ENCODE measurements at regions not wholly inside any gene's neighbourhood (a gene's known extent, or its start where the extent isn't known, plus 50 kb on each side); places are given as distances from the start of the nearest gene placed in this dataset.
"Not testable (repeated sequence)": the region's sequence is repeated elsewhere in the genome, so short reads cannot be mapped to it uniquely, and the experiment has no call there.

GRCh38 chr9:96067600-96067999 is 192.1 kb downstream of the ERCC6L2 start:
- Histone ChIP-seq H3K4me1 (ENCODE audit: control insufficient read depth, low read depth, low read length) (no peaks in the 10 kb centered on the region), H3K36me3 (ENCODE audit: control insufficient read depth, low read depth, low read length) (no peaks in the 10 kb centered on the region), H3K9ac (ENCODE audit: low read length) (no peak overlapping the region), H3K27me3 (ENCODE audit: control insufficient read depth, insufficient read depth, low read length) (no peaks in the 10 kb centered on the region), H3K4me3 (ENCODE audit: low read length) (no peak overlapping the region), H3K9me3 (ENCODE audit: control insufficient read depth, low read depth, low read length) (no peaks in the 10 kb centered on the region), H3K27ac (ENCODE audit: low read length) (no peak overlapping the region)

- H3K4me3 ChIP-seq (ENCODE audit: low read length): no peak overlapping the region
- H3K9ac ChIP-seq (ENCODE audit: low read length): no peak overlapping the region
- H3K9me3 ChIP-seq (ENCODE audit: control insufficient read depth, low read depth, low read length): no peaks in the 10 kb centered on the region
- no peaks in the 10 kb centered on the region for H3K36me3 ChIP-seq (ENCODE audit: control insufficient read depth, low read depth, low read length)
- H3K27me3 ChIP-seq (ENCODE audit: control insufficient read depth, insufficient read depth, low read length): no peaks in the 10 kb centered on the region
- no peak overlapping the region for H3K27ac ChIP-seq (ENCODE audit: low read length)
- H3K4me1 ChIP-seq (ENCODE audit: control insufficient read depth, low read depth, low read length): no peaks in the 10 kb centered on the region
These were observed 191.5 kb downstream of the ERCC6L2 start for GRCh38 chr9:96067004-96067403.

GRCh38 chr9:96065482-96066251 is 190.2 kb downstream of the ERCC6L2 start:
- Histone ChIP-seq H3K9me3 (ENCODE audit: control insufficient read depth, low read depth, low read length) (no peaks in the 10 kb centered on the region), H3K4me1 (ENCODE audit: control insufficient read depth, low read depth, low read length) (no peaks in the 10 kb centered on the region), H3K9ac (ENCODE audit: low read length) (no peak overlapping the region), H3K36me3 (ENCODE audit: control insufficient read depth, low read depth, low read length) (no peaks in the 10 kb centered on the region), H3K4me3 (ENCODE audit: low read length) (no peak overlapping the region), H3K27me3 (ENCODE audit: control insufficient read depth, insufficient read depth, low read length) (no peaks in the 10 kb centered on the region), H3K27ac (ENCODE audit: low read length) (no peak overlapping the region)

GRCh38 chr9:96064826-96065481 is 189.5 kb downstream of the ERCC6L2 start:
- H3K4me3 ChIP-seq (ENCODE audit: low read length): no peak overlapping the region
- no peaks in the 10 kb centered on the region for H3K27me3 ChIP-seq (ENCODE audit: control insufficient read depth, insufficient read depth, low read length)
- no peaks in the 10 kb centered on the region for H3K9me3 ChIP-seq (ENCODE audit: control insufficient read depth, low read depth, low read length)
- no peaks in the 10 kb centered on the region for H3K4me1 ChIP-seq (ENCODE audit: control insufficient read depth, low read depth, low read length)
- no peak overlapping the region for H3K9ac ChIP-seq (ENCODE audit: low read length)
- H3K36me3 ChIP-seq (ENCODE audit: control insufficient read depth, low read depth, low read length): no peaks in the 10 kb centered on the region
- no peak overlapping the region for H3K27ac ChIP-seq (ENCODE audit: low read length)

GRCh38 chr9:96062854-96063253 is 187.4 kb downstream of the ERCC6L2 start:
- H3K4me1 ChIP-seq (ENCODE audit: control insufficient read depth, low read depth, low read length): no peaks in the 10 kb centered on the region
- H3K9me3 ChIP-seq (ENCODE audit: control insufficient read depth, low read depth, low read length): no peaks in the 10 kb centered on the region
- H3K27me3 ChIP-seq (ENCODE audit: control insufficient read depth, insufficient read depth, low read length): no peaks in the 10 kb centered on the region
- no peaks in the 10 kb centered on the region for H3K36me3 ChIP-seq (ENCODE audit: control insufficient read depth, low read depth, low read length)
- H3K27ac ChIP-seq (ENCODE audit: low read length): no peak overlapping the region
- H3K9ac ChIP-seq (ENCODE audit: low read length): no peak overlapping the region
- no peak overlapping the region for H3K4me3 ChIP-seq (ENCODE audit: low read length)

GRCh38 chr9:96062031-96062430 is 186.5 kb downstream of the ERCC6L2 start:
- no peak overlapping the region for H3K4me3 ChIP-seq (ENCODE audit: low read length)
- H3K9me3 ChIP-seq (ENCODE audit: control insufficient read depth, low read depth, low read length): no peaks in the 10 kb centered on the region
- H3K36me3 ChIP-seq (ENCODE audit: control insufficient read depth, low read depth, low read length): no peaks in the 10 kb centered on the region
- no peak overlapping the region for H3K9ac ChIP-seq (ENCODE audit: low read length)
- H3K4me1 ChIP-seq (ENCODE audit: control insufficient read depth, low read depth, low read length): no peaks in the 10 kb centered on the region
- no peaks in the 10 kb centered on the region for H3K27me3 ChIP-seq (ENCODE audit: control insufficient read depth, insufficient read depth, low read length)
- H3K27ac ChIP-seq (ENCODE audit: low read length): no peak overlapping the region

GRCh38 chr9:96061293-96061987 is 185.9 kb downstream of the ERCC6L2 start:
- Histone ChIP-seq H3K36me3 (ENCODE audit: control insufficient read depth, low read depth, low read length) (no peaks in the 10 kb centered on the region), H3K9me3 (ENCODE audit: control insufficient read depth, low read depth, low read length) (no peaks in the 10 kb centered on the region), H3K27me3 (ENCODE audit: control insufficient read depth, insufficient read depth, low read length) (no peaks in the 10 kb centered on the region), H3K9ac (ENCODE audit: low read length) (no peak overlapping the region), H3K4me1 (ENCODE audit: control insufficient read depth, low read depth, low read length) (no peaks in the 10 kb centered on the region), H3K27ac (ENCODE audit: low read length) (no peak overlapping the region), H3K4me3 (ENCODE audit: low read length) (no peak overlapping the region)

GRCh38 chr9:96058218-96058617 is 182.7 kb downstream of the ERCC6L2 start:
- H3K4me1 ChIP-seq (ENCODE audit: control insufficient read depth, low read depth, low read length): no peaks in the 10 kb centered on the region
- no peak overlapping the region for H3K9ac ChIP-seq (ENCODE audit: low read length)
- no peaks in the 10 kb centered on the region for H3K36me3 ChIP-seq (ENCODE audit: control insufficient read depth, low read depth, low read length)
- H3K27me3 ChIP-seq (ENCODE audit: control insufficient read depth, insufficient read depth, low read length): no peaks in the 10 kb centered on the region
- no peak overlapping the region for H3K4me3 ChIP-seq (ENCODE audit: low read length)
- no peak overlapping the region for H3K27ac ChIP-seq (ENCODE audit: low read length)
- H3K9me3 ChIP-seq (ENCODE audit: control insufficient read depth, low read depth, low read length): no peaks in the 10 kb centered on the region

GRCh38 chr9:96057155-96057554 is 181.7 kb downstream of the ERCC6L2 start:
- Histone ChIP-seq H3K36me3 (ENCODE audit: control insufficient read depth, low read depth, low read length) (no peaks in the 10 kb centered on the region), H3K9me3 (ENCODE audit: control insufficient read depth, low read depth, low read length) (no peaks in the 10 kb centered on the region), H3K27me3 (ENCODE audit: control insufficient read depth, insufficient read depth, low read length) (no peaks in the 10 kb centered on the region), H3K4me1 (ENCODE audit: control insufficient read depth, low read depth, low read length) (no peaks in the 10 kb centered on the region), H3K27ac (ENCODE audit: low read length) (no peak overlapping the region), H3K9ac (ENCODE audit: low read length) (no peak overlapping the region), H3K4me3 (ENCODE audit: low read length) (no peak overlapping the region)

- Histone ChIP-seq H3K9me3 (ENCODE audit: control insufficient read depth, low read depth, low read length) (no peaks in the 10 kb centered on the region), H3K4me3 (ENCODE audit: low read length) (no peak overlapping the region), H3K27ac (ENCODE audit: low read length) (no peak overlapping the region), H3K9ac (ENCODE audit: low read length) (no peak overlapping the region), H3K36me3 (ENCODE audit: control insufficient read depth, low read depth, low read length) (no peaks in the 10 kb centered on the region), H3K27me3 (ENCODE audit: control insufficient read depth, insufficient read depth, low read length) (no peaks in the 10 kb centered on the region), H3K4me1 (ENCODE audit: control insufficient read depth, low read depth, low read length) (no peaks in the 10 kb centered on the region)
These were observed 180.7 kb downstream of the ERCC6L2 start for GRCh38 chr9:96056226-96056625.

GRCh38 chr9:96054248-96054647 is 178.8 kb downstream of the ERCC6L2 start:
- H3K4me1 ChIP-seq (ENCODE audit: control insufficient read depth, low read depth, low read length); H3K9ac ChIP-seq (ENCODE audit: low read length); H3K9me3 ChIP-seq (ENCODE audit: control insufficient read depth, low read depth, low read length); H3K36me3 ChIP-seq (ENCODE audit: control insufficient read depth, low read depth, low read length); H3K27me3 ChIP-seq (ENCODE audit: control insufficient read depth, insufficient read depth, low read length); H3K4me3 ChIP-seq (ENCODE audit: low read length); H3K27ac ChIP-seq (ENCODE audit: low read length): not testable (repeated sequence)
